AG04449 (cell line): ENCODE measurements at regions not wholly inside any gene's neighbourhood (a gene's known extent, or its start where the extent isn't known, plus 50 kb on each side); places are given as distances from the start of the nearest gene placed in this dataset.

Experiments used
- CTCF ChIA-PET: fragments of 350-600 bp; formaldehyde crosslinking; extraction: SDS; loops from one replicate; lab custom pipeline; 2021; ENCODE audit warnings: antibody characterized with exemption; lab: Yijun Ruan, JAX
- POLR2A ChIA-PET: fragments of 400-600, 350-600 bp; formaldehyde crosslinking; extraction: SDS; loops from one replicate; lab custom pipeline; 2020; ENCODE audit warnings: antibody characterized with exemption, inconsistent platforms; lab: Yijun Ruan, JAX
- DNase-seq: peaks from one replicate; pipeline ENCODE4 v3.0.0-alpha.2; 2010; ENCODE audit warnings: low read depth, low spot score
- H3K4me3 ChIP-seq: 2 replicates; pipeline ENCODE4 v1.5.1; 2011; ENCODE audit warnings: low read depth, mild to moderate bottlenecking, control low read depth, low read length
- TF ChIP-seq, protein P1 (sequence below): IDR thresholded peaks from one replicate; pipeline ENCODE4 v1.5.1; 2011; ENCODE audit warnings: mild to moderate bottlenecking, moderate library complexity, low read length, control low read depth, inconsistent platforms; ENCODE audit not compliant: insufficient read depth; ENCODE audit errors: missing control alignments

- no peak overlapping the region for H3K4me3 ChIP-seq
- POLR2A ChIA-PET = no interaction called here
- CTCF ChIA-PET = no interaction called here
- DNase-seq = no peak
- TF ChIP-seq, protein P1, sequence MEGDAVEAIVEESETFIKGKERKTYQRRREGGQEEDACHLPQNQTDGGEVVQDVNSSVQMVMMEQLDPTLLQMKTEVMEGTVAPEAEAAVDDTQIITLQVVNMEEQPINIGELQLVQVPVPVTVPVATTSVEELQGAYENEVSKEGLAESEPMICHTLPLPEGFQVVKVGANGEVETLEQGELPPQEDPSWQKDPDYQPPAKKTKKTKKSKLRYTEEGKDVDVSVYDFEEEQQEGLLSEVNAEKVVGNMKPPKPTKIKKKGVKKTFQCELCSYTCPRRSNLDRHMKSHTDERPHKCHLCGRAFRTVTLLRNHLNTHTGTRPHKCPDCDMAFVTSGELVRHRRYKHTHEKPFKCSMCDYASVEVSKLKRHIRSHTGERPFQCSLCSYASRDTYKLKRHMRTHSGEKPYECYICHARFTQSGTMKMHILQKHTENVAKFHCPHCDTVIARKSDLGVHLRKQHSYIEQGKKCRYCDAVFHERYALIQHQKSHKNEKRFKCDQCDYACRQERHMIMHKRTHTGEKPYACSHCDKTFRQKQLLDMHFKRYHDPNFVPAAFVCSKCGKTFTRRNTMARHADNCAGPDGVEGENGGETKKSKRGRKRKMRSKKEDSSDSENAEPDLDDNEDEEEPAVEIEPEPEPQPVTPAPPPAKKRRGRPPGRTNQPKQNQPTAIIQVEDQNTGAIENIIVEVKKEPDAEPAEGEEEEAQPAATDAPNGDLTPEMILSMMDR = no peak
Observed at GRCh38 chr1:163836481-163836880, 514.7 kb downstream of the NUF2 start.

DNA sequence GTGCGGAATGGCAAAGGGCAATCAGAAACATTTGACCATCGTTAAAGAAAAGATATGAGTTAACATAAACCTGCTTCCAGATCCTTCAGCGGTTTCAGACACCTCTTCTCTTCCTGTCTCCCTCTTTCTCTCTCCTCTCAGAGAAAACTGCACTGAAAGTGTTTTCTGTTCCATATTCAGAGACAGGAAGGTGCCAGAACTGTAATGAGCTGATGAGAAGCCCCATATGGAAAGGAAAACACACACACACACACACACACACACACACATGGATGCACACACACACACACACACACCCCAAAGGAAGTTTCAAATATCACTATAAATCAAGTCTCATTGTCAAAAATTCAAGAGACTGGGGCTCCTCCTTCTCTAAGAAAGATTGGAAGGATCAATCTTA lies 515.5 kb downstream of the NUF2 start:
- DNase-seq = no peak
- no peak overlapping the region for H3K4me3 ChIP-seq
- ChIA-PET CTCF (no interaction called here), POLR2A (no interaction called here)
- TF ChIP-seq, protein P1 = no peak

- ChIA-PET POLR2A (no interaction called here), CTCF (interaction anchor here (0.8 to 1.9 kb wide), 4 partner anchors 9 to 945 kb away, joined by 3 to 8 read pairs (median 4); no protein-coding TSS in a partner anchor)
- no peak overlapping the region for H3K4me3 ChIP-seq
- DNase-seq = no peak
- TF ChIP-seq, protein P1 = no peak
Observed at GRCh38 chr1:163842571-163842970, 520.8 kb downstream of the NUF2 start.

- ChIA-PET POLR2A (interaction anchor here (0.7 kb wide), 1 partner anchor 32 kb away, joined by 3 read pairs; no protein-coding TSS in a partner anchor), CTCF (interaction anchor here (1.0 to 1.9 kb wide), 3 partner anchors 15 to 24 kb away, joined by 3 to 8 read pairs (median 5); no protein-coding TSS in a partner anchor)
- DNase-seq = peak; percentile 59
- TF ChIP-seq, protein P1 = no peak
- no peak overlapping the region for H3K4me3 ChIP-seq
Observed at GRCh38 chr1:163844459-163844858, 522.7 kb downstream of the NUF2 start.

- ChIA-PET POLR2A (no interaction called here), CTCF (interaction anchor here (1.0 kb wide), 1 partner anchor 14 kb away, joined by 3 read pairs; no protein-coding TSS in a partner anchor)
- no peak overlapping the region for H3K4me3 ChIP-seq
- no peak for DNase-seq
- TF ChIP-seq, protein P1 = no peak
Observed at GRCh38 chr1:163845279-163845678, 523.5 kb downstream of the NUF2 start.

- POLR2A ChIA-PET = no interaction called here
- TF ChIP-seq, protein P1 = no peak
- no peak for DNase-seq
- CTCF ChIA-PET = no interaction called here
- H3K4me3 ChIP-seq = no peak overlapping the region
Observed at GRCh38 chr1:163863731-163864130, 542.0 kb downstream of the NUF2 start.
